Liver (tissue), 8 donors: ENCODE measurements at regions not wholly inside any gene's neighbourhood (a gene's known extent, or its start where the extent isn't known, plus 50 kb on each side); places are given as distances from the start of the nearest gene placed in this dataset.

Experiments used
- DNase-seq: peaks from one replicate; pipeline ENCODE4 v3.0.0-alpha.2; 2017; ENCODE audit warnings: low spot score
- H3K27ac ChIP-seq, 2 donors: one replicate each; pipeline ENCODE4 v1.7.0; 2013; ENCODE audit warnings: inconsistent platforms in 2 of 2, low read length in 2 of 2, control low read depth in 1 of 2, low read depth in 1 of 2, mild to moderate bottlenecking in 1 of 2
- H3K27me3 ChIP-seq, 4 donors: one replicate each; pipeline versions ENCODE4 v1.6.1 to v1.7.0; 2013; ENCODE audit warnings: low read length in 3 of 4, inconsistent platforms in 1 of 4, mild to moderate bottlenecking in 1 of 4, moderate library complexity in 1 of 4; ENCODE audit not compliant: control insufficient read depth in 4 of 4, insufficient read depth in 4 of 4
- H3K36me3 ChIP-seq, 4 donors: one replicate each; pipeline versions ENCODE4 v1.6.1 to v1.7.0; 2013; ENCODE audit warnings: low read length in 3 of 4, mild to moderate bottlenecking in 3 of 4, low read depth in 1 of 4, moderate library complexity in 1 of 4; ENCODE audit not compliant: control insufficient read depth in 4 of 4, insufficient read depth in 3 of 4
- H3K4me1 ChIP-seq, 4 donors: one replicate each; pipeline versions ENCODE4 v1.6.1 to v1.7.0; 2013; ENCODE audit warnings: low read length in 3 of 4, mild to moderate bottlenecking in 3 of 4, moderate library complexity in 1 of 4; ENCODE audit not compliant: control insufficient read depth in 4 of 4, insufficient read depth in 4 of 4
- H3K4me3 ChIP-seq, 3 donors: one replicate each; pipeline versions ENCODE4 v1.6.1 to v1.7.0; 2013; ENCODE audit warnings: low read length in 3 of 3, control low read depth in 1 of 3, low read depth in 1 of 3, mild to moderate bottlenecking in 1 of 3
- H3K9ac ChIP-seq, 2 donors: one replicate each; pipeline ENCODE4 v1.7.0; 2013; ENCODE audit warnings: low read length in 2 of 2, mild to moderate bottlenecking in 2 of 2, moderate library complexity in 2 of 2, control low read depth in 1 of 2, low read depth in 1 of 2
- H3K9me3 ChIP-seq, 4 donors: one replicate each; pipeline versions ENCODE4 v1.6.1 to v1.7.0; 2013; ENCODE audit warnings: low read length in 3 of 4; ENCODE audit not compliant: control insufficient read depth in 4 of 4
- ATF3 ChIP-seq: IDR thresholded peaks from 2 replicates; pipeline ENCODE4 v1.6.1; 2016; ENCODE audit warnings: antibody characterized with exemption
- CTCF ChIP-seq: fragments of 150-350 bp; IDR thresholded peaks from 2 replicates; pipeline ENCODE4 v1.5.1; 2017; ENCODE audit warnings: improper control_type of control experiment, low read depth, low read length; ENCODE audit not compliant: missing input control
- EGR1 ChIP-seq, 2 donors: IDR thresholded peaks; 2 replicates each; pipeline ENCODE4 v1.6.1; 2016 to 2018; ENCODE audit warnings: antibody characterized with exemption in 2 of 2, low read depth in 2 of 2
- FOXA1 ChIP-seq: IDR thresholded peaks from 2 replicates; pipeline ENCODE4 v1.6.1; 2016; ENCODE audit warnings: antibody characterized with exemption
- FOXA2 ChIP-seq: IDR thresholded peaks from 2 replicates; pipeline ENCODE4 v1.6.1; 2016; ENCODE audit warnings: antibody characterized with exemption
- GABPA ChIP-seq, 2 donors: IDR thresholded peaks in 1 of 2; conservative IDR thresholded peaks in 1 of 2; 2 replicates each; pipeline ENCODE4 v1.6.1; 2016; ENCODE audit warnings: antibody characterized with exemption in 2 of 2, mild to moderate bottlenecking in 1 of 2, moderate library complexity in 1 of 2
- HNF4A ChIP-seq, 2 donors: conservative IDR thresholded peaks; 2 replicates each; pipeline ENCODE4 v1.6.1; 2016; ENCODE audit warnings: antibody characterized with exemption in 2 of 2, mild to moderate bottlenecking in 2 of 2
- HNF4G ChIP-seq: IDR thresholded peaks from 2 replicates; pipeline ENCODE4 v1.6.1; 2016; ENCODE audit warnings: antibody characterized with exemption
- JUND ChIP-seq, 2 donors: IDR thresholded peaks; 2 replicates each; pipeline ENCODE4 v1.6.1; 2016; ENCODE audit warnings: antibody characterized with exemption in 2 of 2
- MAX ChIP-seq: IDR thresholded peaks from 2 replicates; pipeline ENCODE4 v1.6.1; 2016; ENCODE audit warnings: antibody characterized with exemption
- NR2F2 ChIP-seq: IDR thresholded peaks from 2 replicates; pipeline ENCODE4 v1.6.1; 2016; ENCODE audit warnings: antibody characterized with exemption
- RAD21 ChIP-seq, 2 donors: IDR thresholded peaks; 2 replicates each; pipeline ENCODE4 v1.6.1; 2016; ENCODE audit warnings: antibody characterized with exemption in 2 of 2, mild to moderate bottlenecking in 2 of 2
- REST ChIP-seq: IDR thresholded peaks from 2 replicates; pipeline ENCODE4 v1.6.1; 2016; ENCODE audit warnings: antibody characterized with exemption, mild to moderate bottlenecking
- RXRA ChIP-seq, 2 donors: IDR thresholded peaks; 2 replicates each; pipeline ENCODE4 v1.6.1; 2017 to 2018; ENCODE audit warnings: antibody characterized with exemption in 2 of 2, mild to moderate bottlenecking in 1 of 2
- SP1 ChIP-seq: IDR thresholded peaks from 2 replicates; pipeline ENCODE4 v1.6.1; 2018; ENCODE audit warnings: antibody characterized with exemption, mild to moderate bottlenecking
- TAF1 ChIP-seq: conservative IDR thresholded peaks from 2 replicates; pipeline ENCODE4 v1.6.1; 2016; ENCODE audit warnings: antibody characterized with exemption, mild to moderate bottlenecking
- YY1 ChIP-seq: IDR thresholded peaks from 2 replicates; pipeline ENCODE4 v1.6.1; 2016; ENCODE audit warnings: antibody characterized with exemption, mild to moderate bottlenecking
- ZBTB33 ChIP-seq: IDR thresholded peaks from 2 replicates; pipeline ENCODE4 v1.6.1; 2016; ENCODE audit warnings: antibody characterized with exemption
- WGBS: extraction: QIAGEN DNeasy Blood & Tissue Kit; methylation state at CpG from one replicate; pipeline ENCODE4 v1.1.7; 2013; 5-methylcytosine and 5-hydroxymethylcytosine counted together
- donor health status: healthy.
- donor health status: healthy.
- donor health status: healthy.
- donor health status: healthy.
- donor health status: healthy.

- peaks cover 0 to 3% (median 0%) of the 10 kb centered on the region in 4 donors for H3K27me3 ChIP-seq
- H3K36me3 ChIP-seq: no peaks in the 10 kb centered on the region
- TF ChIP-seq RXRA (IDR thresholded peaks at IDR 0.05) (no peak), MAX (no peak), YY1 (no peak), EGR1 (IDR thresholded peaks at IDR 0.05; ENCODE audit: low read depth in 2 of 2) (no peak), FOXA2 (no peak), TAF1 (no peak), RAD21 (IDR thresholded peaks at IDR 0.05) (no peak), NR2F2 (no peak)
- no peaks in the 10 kb centered on the region for H3K9me3 ChIP-seq
- WGBS: 83% methylated on average over 1 of the region's 1 CpG
- H3K4me3 ChIP-seq: no peak overlapping the region
- H3K9ac ChIP-seq: no peak overlapping the region
- no peaks in the 10 kb centered on the region for H3K4me1 ChIP-seq
- DNase-seq: no peak
- no peak overlapping the region for H3K27ac ChIP-seq
Observed at GRCh38 chr2:75317802-75318201, 118.5 kb upstream of the TACR1 start.

- 55% methylated on average over 2 of the region's 2 CpGs for WGBS
- H3K27ac ChIP-seq: no peak overlapping the region
- H3K4me3 ChIP-seq: no peak overlapping the region
- DNase-seq: no peak
- no peaks in the 10 kb centered on the region for H3K9me3 ChIP-seq
- H3K27me3 ChIP-seq: peaks cover 0 to 3% (median 0%) of the 10 kb centered on the region in 4 donors
- H3K36me3 ChIP-seq: no peaks in the 10 kb centered on the region
- H3K4me1 ChIP-seq: no peaks in the 10 kb centered on the region
- TF ChIP-seq GABPA (IDR thresholded peaks at IDR 0.05 in 1 of 2, conservative IDR thresholded peaks at IDR 0.05 in 1 of 2) (no peak), REST (no peak), RAD21 (IDR thresholded peaks at IDR 0.05) (no peak), FOXA1 (no peak), RXRA (IDR thresholded peaks at IDR 0.05) (no peak), JUND (IDR thresholded peaks at IDR 0.05) (no peak), TAF1 (no peak), NR2F2 (no peak), ATF3 (no peak), HNF4A (conservative IDR thresholded peaks at IDR 0.05) (no peak), FOXA2 (no peak)
- no peak overlapping the region for H3K9ac ChIP-seq
Observed at GRCh38 chr2:75317316-75317715, 118.0 kb upstream of the TACR1 start.

GRCh38 chr2:75315436-75315835 is 116.1 kb upstream of the TACR1 start:
- Histone ChIP-seq H3K36me3 (no peaks in the 10 kb centered on the region), H3K4me1 (no peaks in the 10 kb centered on the region), H3K9ac (no peak overlapping the region), H3K9me3 (no peaks in the 10 kb centered on the region), H3K4me3 (no peak overlapping the region), H3K27ac (no peak overlapping the region), H3K27me3 (no peaks in the 10 kb centered on the region)
- no peak for DNase-seq
- WGBS: 83% methylated on average over 3 of the region's 3 CpGs
- TF ChIP-seq GABPA (IDR thresholded peaks at IDR 0.05 in 1 of 2, conservative IDR thresholded peaks at IDR 0.05 in 1 of 2) (no peak), CTCF (no peak), JUND (IDR thresholded peaks at IDR 0.05) (no peak), MAX (no peak), YY1 (no peak), ATF3 (no peak), FOXA2 (no peak), HNF4G (no peak), RXRA (IDR thresholded peaks at IDR 0.05) (no peak), ZBTB33 (no peak), SP1 (no peak), NR2F2 (no peak)
